HG03159 (cell line): ENCODE measurements at regions not wholly inside any gene's neighbourhood (a gene's known extent, or its start where the extent isn't known, plus 50 kb on each side); places are given as distances from the start of the nearest gene placed in this dataset.

Experiments
- ATAC-seq: cut with Tn5 transposase; IDR thresholded peaks from one replicate; pipeline ENCODE4 v1.9.1; 2021; ENCODE audit warnings: mild to moderate bottlenecking, moderate library complexity; ENCODE audit not compliant: unreplicated experiment

- ATAC-seq, result no peak
These were observed 562.0 kb upstream of the TNP1 start for GRCh38 chr2:217421834-217422233.

GRCh38 chr2:217420854-217421253, 561.0 kb upstream of the TNP1 start:
- no peak for ATAC-seq

GRCh38 chr2:217419055-217419671, 559.3 kb upstream of the TNP1 start:
- no peak for ATAC-seq

GRCh38 chr2:217418544-217418943, 558.7 kb upstream of the TNP1 start:
- ATAC-seq, result no peak

- no peak for ATAC-seq
These were observed 558.2 kb upstream of the TNP1 start for GRCh38 chr2:217418090-217418489.

GRCh38 chr2:217417536-217417935, 557.7 kb upstream of the TNP1 start:
- ATAC-seq, result no peak

- ATAC-seq, result peak; percentile 95
These were observed 555.5 kb upstream of the TNP1 start for GRCh38 chr2:217415316-217415715.

- no peak for ATAC-seq
These were observed 554.6 kb upstream of the TNP1 start for GRCh38 chr2:217414429-217414828.

- ATAC-seq, result no peak
These were observed 553.3 kb upstream of the TNP1 start for GRCh38 chr2:217413193-217413592.

- ATAC-seq, result no peak
These were observed 552.9 kb upstream of the TNP1 start for GRCh38 chr2:217412721-217413120.

- ATAC-seq, result no peak
These were observed 552.4 kb upstream of the TNP1 start for GRCh38 chr2:217412277-217412676.

- ATAC-seq, result no peak
These were observed 550.8 kb upstream of the TNP1 start for GRCh38 chr2:217410681-217410960.

- no peak for ATAC-seq
These were observed 550.3 kb upstream of the TNP1 start for GRCh38 chr2:217409949-217410680.

- no peak for ATAC-seq
These were observed 547.5 kb upstream of the TNP1 start for GRCh38 chr2:217407362-217407761.

- ATAC-seq, result no peak
These were observed 544.4 kb upstream of the TNP1 start for GRCh38 chr2:217404236-217404760.

- no peak for ATAC-seq
These were observed 543.0 kb upstream of the TNP1 start for GRCh38 chr2:217402761-217403383.

- no peak for ATAC-seq
These were observed 542.3 kb upstream of the TNP1 start for GRCh38 chr2:217402144-217402543.

- no peak for ATAC-seq
These were observed 539.4 kb upstream of the TNP1 start for GRCh38 chr2:217399291-217399690.

- no peak for ATAC-seq
These were observed 539.0 kb upstream of the TNP1 start for GRCh38 chr2:217398860-217399259.

- ATAC-seq, result no peak
These were observed 538.2 kb upstream of the TNP1 start for GRCh38 chr2:217398101-217398500.

GRCh38 chr2:217396586-217396985, 536.7 kb upstream of the TNP1 start:
- no peak for ATAC-seq

- ATAC-seq, result no peak
These were observed 536.3 kb upstream of the TNP1 start for GRCh38 chr2:217396165-217396564.
